SK-N-SH treated with all-trans-retinoic acid at 6 μM for 48 hours (cell line): ENCODE measurements at regions not wholly inside any gene's neighbourhood (a gene's known extent, or its start where the extent isn't known, plus 50 kb on each side); places are given as distances from the start of the nearest gene placed in this dataset.

ENCODE experiments used
- ATAC-seq: fragments of 200-7000 bp; cut with Tn5 transposase; 3 replicates; pipeline ENCODE4 v1.9.1; 2020; ENCODE audit warnings: mild to moderate bottlenecking, moderate library complexity
- ARNTL ChIP-seq: fragments of 450-650 bp; formaldehyde crosslinking; IDR thresholded peaks from 2 replicates; pipeline ENCODE4 v1.5.0; 2020; ENCODE audit warnings: low read depth, mild to moderate bottlenecking, moderate library complexity, borderline replicate concordance
- BACH2 ChIP-seq: fragments of 250-450 bp; sonication (Bioruptor Pico); IDR thresholded peaks from 2 replicates; pipeline ENCODE4 v1.9.0; 2021; ENCODE audit warnings: mild to moderate bottlenecking, borderline replicate concordance
- CSDC2 ChIP-seq: fragments of 250-450 bp; sonication (Bioruptor Pico); IDR thresholded peaks from 2 replicates; pipeline ENCODE4 v1.5.0; 2020; ENCODE audit warnings: mild to moderate bottlenecking, moderate library complexity
- ESRRG ChIP-seq: fragments of 250-450 bp; sonication (Bioruptor Pico); IDR thresholded peaks from 2 replicates; pipeline ENCODE4 v1.6.1; 2021; ENCODE audit warnings: mild to moderate bottlenecking
- GLIS3 ChIP-seq: fragments of 250-450 bp; sonication (Bioruptor Pico); IDR thresholded peaks from 2 replicates; pipeline ENCODE4 v1.5.0; 2020; ENCODE audit warnings: mild to moderate bottlenecking, moderate library complexity
- OSR1 ChIP-seq: fragments of 250-450 bp; sonication (Bioruptor Pico); IDR thresholded peaks from 2 replicates; pipeline ENCODE4 v1.8.0; 2022; ENCODE audit warnings: moderate library complexity, mild to moderate bottlenecking, inconsistent platforms
- PPARA ChIP-seq: fragments of 250-450 bp; sonication (Bioruptor Pico); IDR thresholded peaks from 2 replicates; pipeline ENCODE4 v1.5.0; 2020; ENCODE audit warnings: mild to moderate bottlenecking, borderline replicate concordance
- TCF4 ChIP-seq: fragments of 250-450 bp; sonication (Bioruptor Pico); IDR thresholded peaks from 2 replicates; pipeline ENCODE4 v1.8.0; 2021; ENCODE audit warnings: mild to moderate bottlenecking, moderate library complexity, borderline replicate concordance
- TOX ChIP-seq: fragments of 250-450 bp; sonication (Bioruptor Pico); IDR thresholded peaks from 2 replicates; pipeline ENCODE4 v1.8.0; 2021; ENCODE audit warnings: mild to moderate bottlenecking, moderate library complexity, borderline replicate concordance
- ZC3H10 ChIP-seq: fragments of 250-450 bp; sonication (Bioruptor Pico); IDR thresholded peaks from 2 replicates; pipeline ENCODE4 v1.5.1; 2021; ENCODE audit warnings: mild to moderate bottlenecking, moderate library complexity
- ZFP3 ChIP-seq: fragments of 250-450 bp; sonication (Bioruptor Pico); IDR thresholded peaks from 2 replicates; pipeline ENCODE4 v1.5.0; 2020; ENCODE audit warnings: mild to moderate bottlenecking, moderate library complexity
- ZFP30 ChIP-seq: fragments of 450-650 bp; formaldehyde crosslinking; IDR thresholded peaks from 2 replicates; pipeline ENCODE4 v1.5.0; 2022; ENCODE audit warnings: mild to moderate bottlenecking, moderate library complexity
- ZNF565 ChIP-seq: fragments of 450-650 bp; formaldehyde crosslinking; conservative IDR thresholded peaks from 2 replicates; pipeline ENCODE4 v1.5.0; 2020; ENCODE audit warnings: low read depth, mild to moderate bottlenecking, moderate library complexity
- ZNF70 ChIP-seq: fragments of 450-650 bp; formaldehyde crosslinking; IDR thresholded peaks from 2 replicates; pipeline ENCODE4 v1.5.0; 2020; ENCODE audit warnings: mild to moderate bottlenecking, moderate library complexity
- ZNF8 ChIP-seq: fragments of 450-650 bp; formaldehyde crosslinking; IDR thresholded peaks from 2 replicates; pipeline ENCODE4 v1.5.0; 2020; ENCODE audit warnings: mild to moderate bottlenecking, moderate library complexity
- TF ChIP-seq, protein P1 (sequence below): fragments of 250-450 bp; sonication (Bioruptor Pico); IDR thresholded peaks from 2 replicates; pipeline ENCODE4 v1.8.0; 2021; ENCODE audit warnings: low read depth, mild to moderate bottlenecking, moderate library complexity, borderline replicate concordance
- TF ChIP-seq, protein P2 (sequence below): fragments of 250-450 bp; sonication (Bioruptor Pico); IDR thresholded peaks from 2 replicates; pipeline ENCODE4 v1.8.0; 2020; ENCODE audit warnings: mild to moderate bottlenecking, moderate library complexity, borderline replicate concordance
- TF ChIP-seq, protein P3 (sequence below): fragments of 250-450 bp; sonication (Bioruptor Pico); IDR thresholded peaks from 2 replicates; pipeline ENCODE4 v1.5.1; 2021; ENCODE audit warnings: mild to moderate bottlenecking, moderate library complexity
- TF ChIP-seq, protein P4 (sequence below): fragments of 250-450 bp; sonication (Bioruptor Pico); IDR thresholded peaks from 2 replicates; pipeline ENCODE4 v1.5.0; 2020; ENCODE audit warnings: mild to moderate bottlenecking, moderate library complexity

DNA sequence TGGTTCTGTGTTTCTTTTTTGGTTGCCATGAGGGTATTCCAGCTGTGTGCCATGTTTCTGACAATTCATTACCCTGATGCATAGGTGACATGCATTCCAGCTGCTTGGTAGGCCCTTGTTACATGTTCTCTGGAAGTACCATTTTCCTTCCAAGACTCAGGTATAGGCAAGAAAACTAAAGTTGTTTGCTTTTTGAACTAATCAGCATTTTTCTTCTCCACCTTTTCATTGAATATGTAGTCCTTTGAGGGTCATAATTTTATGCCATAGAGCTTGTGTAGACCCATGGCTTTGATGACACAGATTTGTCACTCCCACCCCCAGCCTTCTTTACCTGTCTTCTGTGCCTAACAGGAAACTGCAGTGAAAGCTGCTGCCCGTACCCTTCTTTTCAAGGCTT is 339.2 kb downstream of the MED10 start (continued):
- TF ChIP-seq, protein P1, sequence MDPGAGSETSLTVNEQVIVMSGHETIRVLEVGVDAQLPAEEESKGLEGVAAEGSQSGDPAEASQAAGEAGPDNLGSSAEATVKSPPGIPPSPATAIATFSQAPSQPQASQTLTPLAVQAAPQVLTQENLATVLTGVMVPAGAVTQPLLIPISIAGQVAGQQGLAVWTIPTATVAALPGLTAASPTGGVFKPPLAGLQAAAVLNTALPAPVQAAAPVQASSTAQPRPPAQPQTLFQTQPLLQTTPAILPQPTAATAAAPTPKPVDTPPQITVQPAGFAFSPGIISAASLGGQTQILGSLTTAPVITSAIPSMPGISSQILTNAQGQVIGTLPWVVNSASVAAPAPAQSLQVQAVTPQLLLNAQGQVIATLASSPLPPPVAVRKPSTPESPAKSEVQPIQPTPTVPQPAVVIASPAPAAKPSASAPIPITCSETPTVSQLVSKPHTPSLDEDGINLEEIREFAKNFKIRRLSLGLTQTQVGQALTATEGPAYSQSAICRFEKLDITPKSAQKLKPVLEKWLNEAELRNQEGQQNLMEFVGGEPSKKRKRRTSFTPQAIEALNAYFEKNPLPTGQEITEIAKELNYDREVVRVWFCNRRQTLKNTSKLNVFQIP (CRISPR knock-in tag), result no peak
- no peak for TF ChIP-seq ARNTL (CRISPR knock-in tag)

DNA sequence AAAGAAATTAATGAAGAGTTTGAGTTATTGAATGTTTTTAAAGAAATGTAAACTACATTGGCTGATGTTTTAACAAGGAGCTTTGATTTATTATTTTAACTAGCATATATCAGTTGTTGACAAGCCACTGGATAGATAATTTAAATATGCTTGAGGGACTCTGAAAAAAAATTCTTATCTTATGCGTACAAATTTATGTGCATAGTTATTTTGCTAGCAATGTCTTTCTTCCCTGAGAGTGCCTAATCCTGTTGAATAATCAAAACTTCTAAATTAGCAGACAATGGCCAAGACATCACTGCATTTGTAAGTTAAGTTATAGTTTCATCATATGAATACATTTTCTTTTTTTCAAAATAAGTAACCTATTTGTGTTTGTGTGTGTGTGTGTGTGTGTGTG is 342.3 kb downstream of the MED10 start:
- TF ChIP-seq ARNTL (CRISPR knock-in tag), result no peak
- no peak for TF ChIP-seq ESRRG (CRISPR knock-in tag)
- no peak for TF ChIP-seq BACH2 (CRISPR knock-in tag)
- no peak for TF ChIP-seq ZNF565 (CRISPR knock-in tag)
- TF ChIP-seq PPARA (CRISPR knock-in tag), result no peak
- no peak for TF ChIP-seq ZFP3 (CRISPR knock-in tag)
- no peak for TF ChIP-seq TOX (CRISPR knock-in tag)
- TF ChIP-seq, protein P2, sequence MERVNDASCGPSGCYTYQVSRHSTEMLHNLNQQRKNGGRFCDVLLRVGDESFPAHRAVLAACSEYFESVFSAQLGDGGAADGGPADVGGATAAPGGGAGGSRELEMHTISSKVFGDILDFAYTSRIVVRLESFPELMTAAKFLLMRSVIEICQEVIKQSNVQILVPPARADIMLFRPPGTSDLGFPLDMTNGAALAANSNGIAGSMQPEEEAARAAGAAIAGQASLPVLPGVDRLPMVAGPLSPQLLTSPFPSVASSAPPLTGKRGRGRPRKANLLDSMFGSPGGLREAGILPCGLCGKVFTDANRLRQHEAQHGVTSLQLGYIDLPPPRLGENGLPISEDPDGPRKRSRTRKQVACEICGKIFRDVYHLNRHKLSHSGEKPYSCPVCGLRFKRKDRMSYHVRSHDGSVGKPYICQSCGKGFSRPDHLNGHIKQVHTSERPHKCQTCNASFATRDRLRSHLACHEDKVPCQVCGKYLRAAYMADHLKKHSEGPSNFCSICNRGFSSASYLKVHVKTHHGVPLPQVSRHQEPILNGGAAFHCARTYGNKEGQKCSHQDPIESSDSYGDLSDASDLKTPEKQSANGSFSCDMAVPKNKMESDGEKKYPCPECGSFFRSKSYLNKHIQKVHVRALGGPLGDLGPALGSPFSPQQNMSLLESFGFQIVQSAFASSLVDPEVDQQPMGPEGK (CRISPR knock-in tag), result no peak
- no peak for TF ChIP-seq GLIS3
- no peak for TF ChIP-seq ZNF8 (CRISPR knock-in tag)
- TF ChIP-seq, protein P1 (CRISPR knock-in tag), result no peak
- TF ChIP-seq, all 23 proteins: peak for 0
- ATAC-seq, result no peak

DNA sequence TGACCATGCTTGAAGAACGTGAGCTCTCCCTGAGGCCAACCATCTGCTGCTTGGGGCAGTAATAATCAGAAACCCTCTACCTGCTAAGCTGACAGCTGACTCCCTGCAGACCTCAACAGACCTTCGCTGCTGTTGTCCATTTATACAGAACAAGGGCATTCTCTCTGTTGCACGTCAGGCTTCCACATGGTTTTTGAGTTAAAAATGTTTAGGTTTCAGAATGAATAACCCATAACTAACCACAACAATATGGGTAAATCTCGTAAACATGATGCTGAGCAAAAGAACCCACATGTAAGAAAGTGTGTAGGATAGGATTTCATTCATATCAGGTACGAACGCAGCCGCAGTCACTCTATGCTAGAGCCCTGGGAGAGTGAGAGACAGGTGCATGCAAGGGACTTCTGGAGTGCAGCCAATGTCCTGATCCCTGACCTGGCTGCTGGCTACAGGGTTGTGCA is 348.5 kb downstream of the MED10 start:
- no peak for TF ChIP-seq ZFP30 (CRISPR knock-in tag)
- TF ChIP-seq ESRRG (CRISPR knock-in tag), result no peak
- TF ChIP-seq, protein P3, sequence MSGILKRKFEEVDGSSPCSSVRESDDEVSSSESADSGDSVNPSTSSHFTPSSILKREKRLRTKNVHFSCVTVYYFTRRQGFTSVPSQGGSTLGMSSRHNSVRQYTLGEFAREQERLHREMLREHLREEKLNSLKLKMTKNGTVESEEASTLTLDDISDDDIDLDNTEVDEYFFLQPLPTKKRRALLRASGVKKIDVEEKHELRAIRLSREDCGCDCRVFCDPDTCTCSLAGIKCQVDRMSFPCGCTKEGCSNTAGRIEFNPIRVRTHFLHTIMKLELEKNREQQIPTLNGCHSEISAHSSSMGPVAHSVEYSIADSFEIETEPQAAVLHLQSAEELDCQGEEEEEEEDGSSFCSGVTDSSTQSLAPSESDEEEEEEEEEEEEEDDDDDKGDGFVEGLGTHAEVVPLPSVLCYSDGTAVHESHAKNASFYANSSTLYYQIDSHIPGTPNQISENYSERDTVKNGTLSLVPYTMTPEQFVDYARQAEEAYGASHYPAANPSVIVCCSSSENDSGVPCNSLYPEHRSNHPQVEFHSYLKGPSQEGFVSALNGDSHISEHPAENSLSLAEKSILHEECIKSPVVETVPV (CRISPR knock-in tag), result no peak
- TF ChIP-seq ZNF70 (CRISPR knock-in tag), result no peak
- TF ChIP-seq TCF4, result no peak
- TF ChIP-seq, protein P4, sequence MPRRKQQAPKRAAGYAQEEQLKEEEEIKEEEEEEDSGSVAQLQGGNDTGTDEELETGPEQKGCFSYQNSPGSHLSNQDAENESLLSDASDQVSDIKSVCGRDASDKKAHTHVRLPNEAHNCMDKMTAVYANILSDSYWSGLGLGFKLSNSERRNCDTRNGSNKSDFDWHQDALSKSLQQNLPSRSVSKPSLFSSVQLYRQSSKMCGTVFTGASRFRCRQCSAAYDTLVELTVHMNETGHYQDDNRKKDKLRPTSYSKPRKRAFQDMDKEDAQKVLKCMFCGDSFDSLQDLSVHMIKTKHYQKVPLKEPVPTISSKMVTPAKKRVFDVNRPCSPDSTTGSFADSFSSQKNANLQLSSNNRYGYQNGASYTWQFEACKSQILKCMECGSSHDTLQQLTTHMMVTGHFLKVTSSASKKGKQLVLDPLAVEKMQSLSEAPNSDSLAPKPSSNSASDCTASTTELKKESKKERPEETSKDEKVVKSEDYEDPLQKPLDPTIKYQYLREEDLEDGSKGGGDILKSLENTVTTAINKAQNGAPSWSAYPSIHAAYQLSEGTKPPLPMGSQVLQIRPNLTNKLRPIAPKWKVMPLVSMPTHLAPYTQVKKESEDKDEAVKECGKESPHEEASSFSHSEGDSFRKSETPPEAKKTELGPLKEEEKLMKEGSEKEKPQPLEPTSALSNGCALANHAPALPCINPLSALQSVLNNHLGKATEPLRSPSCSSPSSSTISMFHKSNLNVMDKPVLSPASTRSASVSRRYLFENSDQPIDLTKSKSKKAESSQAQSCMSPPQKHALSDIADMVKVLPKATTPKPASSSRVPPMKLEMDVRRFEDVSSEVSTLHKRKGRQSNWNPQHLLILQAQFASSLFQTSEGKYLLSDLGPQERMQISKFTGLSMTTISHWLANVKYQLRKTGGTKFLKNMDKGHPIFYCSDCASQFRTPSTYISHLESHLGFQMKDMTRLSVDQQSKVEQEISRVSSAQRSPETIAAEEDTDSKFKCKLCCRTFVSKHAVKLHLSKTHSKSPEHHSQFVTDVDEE (CRISPR knock-in tag), result no peak
- no peak for TF ChIP-seq CSDC2 (CRISPR knock-in tag)
- no peak for TF ChIP-seq ZNF8 (CRISPR knock-in tag)
- ATAC-seq, result no peak

DNA sequence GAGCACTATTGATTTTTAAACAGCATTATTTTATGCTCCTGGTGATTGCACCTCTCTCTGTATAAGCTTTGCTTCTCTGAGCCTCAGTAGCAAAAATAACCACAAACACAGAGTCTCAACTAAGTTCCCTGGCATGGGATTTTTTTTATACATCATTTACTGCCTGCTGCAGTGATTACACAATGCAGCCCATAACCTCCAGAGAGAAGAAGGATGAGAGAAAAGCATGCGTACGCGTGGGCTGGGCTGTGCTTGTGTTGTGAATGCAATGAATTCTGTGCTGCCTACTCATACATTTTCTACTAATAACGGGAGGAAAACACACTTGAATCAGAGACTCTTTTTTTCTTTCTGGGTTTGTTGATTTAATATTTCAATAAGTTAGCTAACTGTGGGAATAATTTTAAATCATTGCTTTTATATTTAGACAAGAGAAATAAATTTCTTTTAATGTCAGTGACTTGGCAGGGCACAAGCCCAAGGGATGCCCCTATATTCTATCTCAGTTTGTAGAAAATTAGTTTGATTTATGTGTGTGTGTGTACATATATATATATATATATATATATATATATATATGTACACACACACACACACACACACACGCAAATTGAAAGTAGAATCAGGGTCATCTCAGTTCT is 351.5 kb downstream of the MED10 start:
- TF ChIP-seq ARNTL (CRISPR knock-in tag) (no peak), ZNF70 (CRISPR knock-in tag) (no peak), GLIS3 (no peak), ESRRG (CRISPR knock-in tag) (no peak), BACH2 (CRISPR knock-in tag) (no peak), OSR1 (CRISPR knock-in tag) (no peak), TOX (CRISPR knock-in tag) (no peak), ZC3H10 (CRISPR knock-in tag) (no peak), ZNF8 (CRISPR knock-in tag) (no peak), CSDC2 (CRISPR knock-in tag) (no peak), ZFP3 (CRISPR knock-in tag) (no peak)
- TF ChIP-seq, protein P1 (CRISPR knock-in tag), result no peak
- TF ChIP-seq, protein P3 (CRISPR knock-in tag), result no peak
- ATAC-seq, result no peak
